ENCODE measurements at regions not wholly inside any gene's neighbourhood (a gene's known extent, or its start where the extent isn't known, plus 50 kb on each side); places are given as distances from the start of the nearest gene placed in this dataset.
"Not testable (repeated sequence)": the region's sequence is repeated elsewhere in the genome, so short reads cannot be mapped to it uniquely, and the experiment has no call there.

GRCh38 chr10:36533316-36533715 lies 592.1 kb upstream of the ANKRD30A start:
- no peak overlapping the region for H3K27ac ChIP-seq
- peaks cover 0 to under 1% (median 0%) of the 10 kb centered on the region in 12 donors for H3K4me1 ChIP-seq
- no peaks in the 10 kb centered on the region for H3K27me3 ChIP-seq
- H3K4me3 ChIP-seq: no peak overlapping the region
- WGBS, 4 donors: 95 to 100% (median 97%) methylated on average over 2 of the region's 2 CpGs
- H3K9me3 ChIP-seq: peaks cover 0 to 20% (median 5%) of the 10 kb centered on the region in 12 donors
- TF ChIP-seq POLR2A (IDR thresholded peaks at IDR 0.05) (no peak), CTCF (IDR thresholded peaks at IDR 0.05) (no peak)
- DNase-seq: no peak
- no peaks in the 10 kb centered on the region for H3K36me3 ChIP-seq
- ATAC-seq: no peak
- intact Hi-C loops (cut with DNase I): no loop called here

- no peaks in the 10 kb centered on the region for H3K27me3 ChIP-seq
- DNase-seq: no peak
- 91 to 97% (median 92%) methylated on average over 1 of the region's 1 CpG for WGBS, 4 donors
- peaks cover 0 to 20% (median 5%) of the 10 kb centered on the region in 12 donors for H3K9me3 ChIP-seq
- TF ChIP-seq POLR2A (IDR thresholded peaks at IDR 0.05) (no peak), CTCF (IDR thresholded peaks at IDR 0.05) (no peak)
- H3K4me1 ChIP-seq: no peaks in the 10 kb centered on the region
- H3K4me3 ChIP-seq: no peak overlapping the region
- no peak overlapping the region for H3K27ac ChIP-seq
- ATAC-seq: no peak
- H3K36me3 ChIP-seq: no peaks in the 10 kb centered on the region
- intact Hi-C loops (cut with DNase I): no loop called here
Observed at GRCh38 chr10:36531621-36532020, 593.8 kb upstream of the ANKRD30A start.

- Histone ChIP-seq H3K4me3 (no peak overlapping the region), H3K27ac (no peak overlapping the region), H3K27me3 (no peaks in the 10 kb centered on the region), H3K9me3 (peaks cover 0 to 20% (median 5%) of the 10 kb centered on the region in 12 donors), H3K36me3 (no peaks in the 10 kb centered on the region), H3K4me1 (no peaks in the 10 kb centered on the region)
- TF ChIP-seq CTCF (IDR thresholded peaks at IDR 0.05) (no peak), POLR2A (IDR thresholded peaks at IDR 0.05) (no peak)
- DNase-seq: no peak
- intact Hi-C loops (cut with DNase I): no loop called here
- ATAC-seq: no peak
Observed at GRCh38 chr10:36526033-36526432, 599.4 kb upstream of the ANKRD30A start.

GRCh38 chr10:36524126-36524525 lies 601.3 kb upstream of the ANKRD30A start:
- H3K9me3 ChIP-seq; H3K27me3 ChIP-seq; H3K4me3 ChIP-seq; H3K36me3 ChIP-seq; ATAC-seq; H3K27ac ChIP-seq; DNase-seq; H3K4me1 ChIP-seq; intact Hi-C loops (cut with DNase I): not testable (repeated sequence)
- 96 to 98% (median 97%) methylated on average over 18 to 21 of the region's 21 CpGs for WGBS, 4 donors

- Histone ChIP-seq H3K27ac (no peak overlapping the region), H3K4me3 (no peak overlapping the region), H3K4me1 (no peaks in the 10 kb centered on the region), H3K9me3 (peaks cover 0 to 19% (median 7%) of the 10 kb centered on the region in 12 donors), H3K36me3 (no peaks in the 10 kb centered on the region), H3K27me3 (no peaks in the 10 kb centered on the region)
- intact Hi-C loops (cut with DNase I): no loop called here
- 81 to 95% (median 90%) methylated on average over 1 of the region's 1 CpG for WGBS, 4 donors
- ATAC-seq (no peak), DNase-seq (no peak)
- TF ChIP-seq CTCF (IDR thresholded peaks at IDR 0.05) (no peak), POLR2A (IDR thresholded peaks at IDR 0.05) (no peak)
Observed at GRCh38 chr10:36519909-36520308, 605.5 kb upstream of the ANKRD30A start.
